ENCODE measurements at regions not wholly inside any gene's neighbourhood (a gene's known extent, or its start where the extent isn't known, plus 50 kb on each side); places are given as distances from the start of the nearest gene placed in this dataset.

DNA sequence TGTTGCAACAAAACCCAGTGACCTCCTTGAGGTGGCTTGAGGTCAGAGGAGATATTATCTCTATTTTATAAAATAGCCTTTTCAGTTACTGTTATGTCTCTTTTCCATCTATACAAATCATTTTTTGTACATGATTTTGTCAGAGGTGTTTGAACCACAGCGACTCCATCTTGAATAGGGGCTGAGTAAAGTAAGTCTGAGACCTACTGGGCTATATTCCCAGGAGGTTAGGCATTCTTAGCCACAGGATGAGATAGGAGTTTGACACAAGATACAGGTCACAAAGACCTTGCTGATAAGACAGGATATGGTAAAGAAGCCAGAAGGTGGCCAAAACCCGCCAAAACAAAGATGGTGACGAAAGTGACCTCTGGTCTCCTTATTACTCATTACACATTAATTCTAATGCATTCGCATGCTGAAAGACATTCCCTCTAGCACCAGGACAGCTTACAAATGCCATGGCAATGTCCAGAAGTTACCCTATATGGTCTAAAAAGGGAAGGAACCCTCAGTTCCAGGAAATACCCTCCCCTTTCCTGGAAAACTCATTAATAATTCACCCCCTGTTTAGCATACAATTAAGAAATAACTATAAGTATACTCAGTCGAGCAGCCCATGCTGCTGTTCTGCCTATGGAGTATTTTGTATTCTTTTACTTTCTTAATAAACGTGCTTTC lies 283.9 kb upstream of the ISL1 start:
- TF ChIP-seq POLR2AphosphoS5 (IDR thresholded peaks at IDR 0.05; ENCODE audit: low read depth) = no peak
- TF ChIP-seq, protein P1, sequence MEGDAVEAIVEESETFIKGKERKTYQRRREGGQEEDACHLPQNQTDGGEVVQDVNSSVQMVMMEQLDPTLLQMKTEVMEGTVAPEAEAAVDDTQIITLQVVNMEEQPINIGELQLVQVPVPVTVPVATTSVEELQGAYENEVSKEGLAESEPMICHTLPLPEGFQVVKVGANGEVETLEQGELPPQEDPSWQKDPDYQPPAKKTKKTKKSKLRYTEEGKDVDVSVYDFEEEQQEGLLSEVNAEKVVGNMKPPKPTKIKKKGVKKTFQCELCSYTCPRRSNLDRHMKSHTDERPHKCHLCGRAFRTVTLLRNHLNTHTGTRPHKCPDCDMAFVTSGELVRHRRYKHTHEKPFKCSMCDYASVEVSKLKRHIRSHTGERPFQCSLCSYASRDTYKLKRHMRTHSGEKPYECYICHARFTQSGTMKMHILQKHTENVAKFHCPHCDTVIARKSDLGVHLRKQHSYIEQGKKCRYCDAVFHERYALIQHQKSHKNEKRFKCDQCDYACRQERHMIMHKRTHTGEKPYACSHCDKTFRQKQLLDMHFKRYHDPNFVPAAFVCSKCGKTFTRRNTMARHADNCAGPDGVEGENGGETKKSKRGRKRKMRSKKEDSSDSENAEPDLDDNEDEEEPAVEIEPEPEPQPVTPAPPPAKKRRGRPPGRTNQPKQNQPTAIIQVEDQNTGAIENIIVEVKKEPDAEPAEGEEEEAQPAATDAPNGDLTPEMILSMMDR (IDR thresholded peaks at IDR 0.05; ENCODE audit: insufficient read depth, low read length) = no peak
- TF ChIP-seq, protein P2, sequence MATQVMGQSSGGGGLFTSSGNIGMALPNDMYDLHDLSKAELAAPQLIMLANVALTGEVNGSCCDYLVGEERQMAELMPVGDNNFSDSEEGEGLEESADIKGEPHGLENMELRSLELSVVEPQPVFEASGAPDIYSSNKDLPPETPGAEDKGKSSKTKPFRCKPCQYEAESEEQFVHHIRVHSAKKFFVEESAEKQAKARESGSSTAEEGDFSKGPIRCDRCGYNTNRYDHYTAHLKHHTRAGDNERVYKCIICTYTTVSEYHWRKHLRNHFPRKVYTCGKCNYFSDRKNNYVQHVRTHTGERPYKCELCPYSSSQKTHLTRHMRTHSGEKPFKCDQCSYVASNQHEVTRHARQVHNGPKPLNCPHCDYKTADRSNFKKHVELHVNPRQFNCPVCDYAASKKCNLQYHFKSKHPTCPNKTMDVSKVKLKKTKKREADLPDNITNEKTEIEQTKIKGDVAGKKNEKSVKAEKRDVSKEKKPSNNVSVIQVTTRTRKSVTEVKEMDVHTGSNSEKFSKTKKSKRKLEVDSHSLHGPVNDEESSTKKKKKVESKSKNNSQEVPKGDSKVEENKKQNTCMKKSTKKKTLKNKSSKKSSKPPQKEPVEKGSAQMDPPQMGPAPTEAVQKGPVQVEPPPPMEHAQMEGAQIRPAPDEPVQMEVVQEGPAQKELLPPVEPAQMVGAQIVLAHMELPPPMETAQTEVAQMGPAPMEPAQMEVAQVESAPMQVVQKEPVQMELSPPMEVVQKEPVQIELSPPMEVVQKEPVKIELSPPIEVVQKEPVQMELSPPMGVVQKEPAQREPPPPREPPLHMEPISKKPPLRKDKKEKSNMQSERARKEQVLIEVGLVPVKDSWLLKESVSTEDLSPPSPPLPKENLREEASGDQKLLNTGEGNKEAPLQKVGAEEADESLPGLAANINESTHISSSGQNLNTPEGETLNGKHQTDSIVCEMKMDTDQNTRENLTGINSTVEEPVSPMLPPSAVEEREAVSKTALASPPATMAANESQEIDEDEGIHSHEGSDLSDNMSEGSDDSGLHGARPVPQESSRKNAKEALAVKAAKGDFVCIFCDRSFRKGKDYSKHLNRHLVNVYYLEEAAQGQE (IDR thresholded peaks at IDR 0.05; ENCODE audit: insufficient replicate concordance, low read depth) = no peak
- TF ChIP-seq GABPA (IDR thresholded peaks at IDR 0.05; ENCODE audit: low read depth) = no peak
- no peak for TF ChIP-seq SPI1 (IDR thresholded peaks at IDR 0.05; ENCODE audit: borderline replicate concordance, low read depth)
